GM13976 (cell line): ENCODE measurements at regions not wholly inside any gene's neighbourhood (a gene's known extent, or its start where the extent isn't known, plus 50 kb on each side); places are given as distances from the start of the nearest gene placed in this dataset.

Source experiments
- DNase-seq: peaks from one replicate; pipeline ENCODE4 v3.0.0; 2012; ENCODE audit warnings: low spot score
- in situ Hi-C: fragments of 300-500 bp; cut with MboI; formaldehyde crosslinking; loops from one replicate; pipeline ENCODE4 v1.12.0; 2022; ENCODE audit warnings: low sequenced_read_pairs, mixed read lengths, inconsistent platforms; ENCODE audit not compliant: unreplicated experiment
- TF ChIP-seq, protein P1 (sequence below): IDR thresholded peaks from 2 replicates; pipeline ENCODE4 v1.5.1; 2012; ENCODE audit warnings: borderline replicate concordance, mild to moderate bottlenecking; ENCODE audit not compliant: insufficient read depth; ENCODE audit errors: extremely low read depth, missing control alignments, control extremely low read depth

- TF ChIP-seq, protein P1, sequence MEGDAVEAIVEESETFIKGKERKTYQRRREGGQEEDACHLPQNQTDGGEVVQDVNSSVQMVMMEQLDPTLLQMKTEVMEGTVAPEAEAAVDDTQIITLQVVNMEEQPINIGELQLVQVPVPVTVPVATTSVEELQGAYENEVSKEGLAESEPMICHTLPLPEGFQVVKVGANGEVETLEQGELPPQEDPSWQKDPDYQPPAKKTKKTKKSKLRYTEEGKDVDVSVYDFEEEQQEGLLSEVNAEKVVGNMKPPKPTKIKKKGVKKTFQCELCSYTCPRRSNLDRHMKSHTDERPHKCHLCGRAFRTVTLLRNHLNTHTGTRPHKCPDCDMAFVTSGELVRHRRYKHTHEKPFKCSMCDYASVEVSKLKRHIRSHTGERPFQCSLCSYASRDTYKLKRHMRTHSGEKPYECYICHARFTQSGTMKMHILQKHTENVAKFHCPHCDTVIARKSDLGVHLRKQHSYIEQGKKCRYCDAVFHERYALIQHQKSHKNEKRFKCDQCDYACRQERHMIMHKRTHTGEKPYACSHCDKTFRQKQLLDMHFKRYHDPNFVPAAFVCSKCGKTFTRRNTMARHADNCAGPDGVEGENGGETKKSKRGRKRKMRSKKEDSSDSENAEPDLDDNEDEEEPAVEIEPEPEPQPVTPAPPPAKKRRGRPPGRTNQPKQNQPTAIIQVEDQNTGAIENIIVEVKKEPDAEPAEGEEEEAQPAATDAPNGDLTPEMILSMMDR, result no peak
- DNase-seq, result no peak
Observed at GRCh38 chr21:35430260-35430659, 381.2 kb upstream of the RUNX1 start.

DNA sequence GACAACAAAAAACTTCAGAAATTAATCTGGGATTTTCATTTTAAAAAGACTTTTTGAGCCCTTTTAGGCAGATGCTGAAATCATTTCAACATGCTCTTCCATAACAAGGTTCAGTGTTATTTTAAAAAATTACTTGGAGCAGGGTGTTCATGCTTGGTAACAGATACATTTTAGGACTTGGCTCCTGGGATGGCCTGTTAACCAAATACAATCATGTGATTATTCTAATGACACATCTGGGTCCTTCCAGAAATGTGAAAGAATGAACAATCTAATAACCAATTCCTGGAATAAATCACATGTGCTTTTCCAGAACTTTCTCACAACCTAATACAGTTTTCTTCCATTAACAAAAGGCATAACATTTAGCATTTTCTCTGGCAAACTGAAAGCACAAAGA, 379.8 kb upstream of the RUNX1 start:
- TF ChIP-seq, protein P1, result no peak

More at GRCh38 chr21:35430260-35430659, 381.2 kb upstream of the RUNX1 start:
- in situ Hi-C loops, result no loop called here

GRCh38 chr21:35428489-35428888, 379.4 kb upstream of the RUNX1 start:
- TF ChIP-seq, protein P1, result no peak
- DNase-seq, result no peak
- in situ Hi-C loops, result no loop called here

More for the DNA sequence above, 379.8 kb upstream of the RUNX1 start:
- in situ Hi-C loops, result no loop called here
- no peak for DNase-seq

GRCh38 chr21:35428001-35428320, 378.9 kb upstream of the RUNX1 start:
- DNase-seq, result no peak

GRCh38 chr21:35427320-35428000, 378.4 kb upstream of the RUNX1 start:
- in situ Hi-C loops, result no loop called here
- DNase-seq, result no peak
- TF ChIP-seq, protein P1, result no peak

More at GRCh38 chr21:35428001-35428320, 378.9 kb upstream of the RUNX1 start:
- TF ChIP-seq, protein P1, result no peak
- in situ Hi-C loops, result no loop called here

DNA sequence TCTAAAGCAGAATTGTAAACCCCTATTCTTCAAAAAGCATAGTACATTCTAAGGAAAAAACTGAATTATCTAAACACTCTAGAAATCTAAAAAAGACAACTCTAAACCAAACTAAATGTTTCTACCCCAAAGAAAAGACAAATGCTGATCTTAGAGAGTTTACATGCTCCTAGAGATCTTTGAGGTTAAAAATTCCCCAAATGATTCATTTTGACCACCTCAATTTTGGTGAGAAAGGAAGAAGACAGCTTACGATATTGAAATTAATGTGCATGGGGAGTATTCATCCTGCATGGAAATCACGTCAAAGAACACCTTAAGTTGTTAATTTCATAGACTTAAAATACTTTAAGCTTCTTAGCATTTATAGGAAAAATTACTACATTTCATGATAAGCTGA, 377.8 kb upstream of the RUNX1 start:
- no peak for DNase-seq
- TF ChIP-seq, protein P1, result no peak
- in situ Hi-C loops, result no loop called here
